ENCODE measurements at regions not wholly inside any gene's neighbourhood (a gene's known extent, or its start where the extent isn't known, plus 50 kb on each side); places are given as distances from the start of the nearest gene placed in this dataset.

GRCh38 chr1:91201176-91201575, 179.3 kb upstream of the ZNF644 start:
- Histone ChIP-seq H4K20me1 (replicated peaks; ENCODE audit: control insufficient read depth, insufficient read depth, low read length) (no peaks in the 10 kb centered on the region; the same call in 1 of the 2 replicates), H3K9ac (ENCODE audit: insufficient read depth in 1 of 2, low read depth in 2 of 2, low read length in 2 of 2) (no peak overlapping the region), H3K4me1 (replicated peaks in 1 of 2; ENCODE audit: control insufficient read depth in 2 of 2, insufficient read depth in 2 of 2, low read length in 2 of 2) (no peaks in the 10 kb centered on the region), H3K9me3 (replicated peaks; ENCODE audit: control insufficient read depth, insufficient read depth, low read depth, low read length) (no peaks in the 10 kb centered on the region), H2AFZ (ENCODE audit: low read depth, low read length) (no peak overlapping the region), H3K27me3 (ENCODE audit: control insufficient read depth in 2 of 2, insufficient read depth in 2 of 2, low read length in 2 of 2) (peaks cover 8 to 11% of the 10 kb centered on the region in 2 experiments; a peak in 4 of 5 replicates), H3K4me3 (no peak overlapping the region), H3K27ac (ENCODE audit: extremely low read depth, low read depth, low read length) (no peak overlapping the region), H3K9me1 (ENCODE audit: control insufficient read depth, insufficient read depth, low read length) (no peaks in the 10 kb centered on the region), H3K36me3 (ENCODE audit: control insufficient read depth, insufficient read depth, low read length) (no peaks in the 10 kb centered on the region), H3K79me2 (ENCODE audit: control insufficient read depth, insufficient read depth, low read length) (no peaks in the 10 kb centered on the region), H3K4me2 (ENCODE audit: insufficient read depth, low read length) (no peak overlapping the region)
- ChIA-PET POLR2A (no interaction called here), CTCF (ENCODE audit: low intra/inter-chr PET ratio) (no interaction called here)
- TF ChIP-seq CEBPG (CRISPR knock-in tag; IDR thresholded peaks at IDR 0.05), result peak; percentile 46
- peak; percentile 84 to 98 for TF ChIP-seq CEBPG (tag; conservative IDR thresholded peaks at IDR 0.05 in 1 of 2, IDR thresholded peaks at IDR 0.05 in 1 of 2)
- TF ChIP-seq CEBPB (tag; IDR thresholded peaks at IDR 0.05), result peak; percentile 94
- peak; percentile 56; the same call in 1 of the 2 replicates for TF ChIP-seq IRF9 (tag; IDR thresholded peaks at IDR 0.05)
- no peak for TF ChIP-seq ZBTB43 (CRISPR knock-in tag; IDR thresholded peaks at IDR 0.05)
- ATAC-seq (no peak), FAIRE-seq (no peak), DNase-seq (ENCODE audit: extremely low read depth in 1 of 4, low spot score in 3 of 4) (no peak)
- no TSS peak for BruUV-seq (replicated peaks)
- WGBS (ENCODE audit: insufficient coverage, low coverage, missing lambda C conversion rate), result 0% methylated on average over 3 of the region's 3 CpGs
- intact Hi-C loops (cut with micrococcal nuclease), result loop anchor here (10.0 kb wide), 1 partner anchor 64 kb away; no protein-coding TSS in a partner anchor
- in situ Hi-C loops (cut with MboI), result no loop called here

Data from K562 (cell line).